ENCODE measurements at regions not wholly inside any gene's neighbourhood (a gene's known extent, or its start where the extent isn't known, plus 50 kb on each side); places are given as distances from the start of the nearest gene placed in this dataset.
"Not testable (repeated sequence)": the region's sequence is repeated elsewhere in the genome, so short reads cannot be mapped to it uniquely, and the experiment has no call there.

- H3K27ac ChIP-seq = no peak overlapping the region
- no peaks in the 10 kb centered on the region for H3K36me3 ChIP-seq (ENCODE audit: insufficient read depth, low read length)
- no peak for TF ChIP-seq EZH2 (IDR thresholded peaks at IDR 0.05)
- TF ChIP-seq FOXP2 (optimal IDR thresholded peaks at IDR 0.05; ENCODE audit: control extremely low read depth, extremely low read length, insufficient read depth) = no peak
- no peak for TF ChIP-seq POLR2AphosphoS5 (IDR thresholded peaks at IDR 0.05; ENCODE audit: borderline replicate concordance, low read depth, low read length)
- H3K4me3 ChIP-seq = no peak overlapping the region
- DNase-seq (ENCODE audit: low read depth, low spot score) = no peak
- no peaks in the 10 kb centered on the region for H3K9me3 ChIP-seq (ENCODE audit: low read depth, low read length)
- no peak overlapping the region for H3K9ac ChIP-seq (ENCODE audit: insufficient read length)
Observed at GRCh38 chr1:185540295-185540694, 193.9 kb upstream of the HMCN1 start.

GRCh38 chr1:185539277-185539943, 194.8 kb upstream of the HMCN1 start:
- H3K9ac ChIP-seq (ENCODE audit: insufficient read length) = no peak overlapping the region
- no peak for DNase-seq (ENCODE audit: low read depth, low spot score)
- H3K36me3 ChIP-seq (ENCODE audit: insufficient read depth, low read length) = no peaks in the 10 kb centered on the region
- H3K4me3 ChIP-seq = no peak overlapping the region
- TF ChIP-seq FOXP2 (optimal IDR thresholded peaks at IDR 0.05; ENCODE audit: control extremely low read depth, extremely low read length, insufficient read depth) (no peak), POLR2AphosphoS5 (IDR thresholded peaks at IDR 0.05; ENCODE audit: borderline replicate concordance, low read depth, low read length) (no peak), EZH2 (IDR thresholded peaks at IDR 0.05) (no peak)
- H3K9me3 ChIP-seq (ENCODE audit: low read depth, low read length) = no peaks in the 10 kb centered on the region
- no peak overlapping the region for H3K27ac ChIP-seq

GRCh38 chr1:185538309-185538898, 195.8 kb upstream of the HMCN1 start:
- DNase-seq (ENCODE audit: low read depth, low spot score); H3K9ac ChIP-seq (ENCODE audit: insufficient read length); H3K27ac ChIP-seq; H3K9me3 ChIP-seq (ENCODE audit: low read depth, low read length); H3K4me3 ChIP-seq; H3K36me3 ChIP-seq (ENCODE audit: insufficient read depth, low read length): not testable (repeated sequence)

GRCh38 chr1:185537596-185537995, 196.6 kb upstream of the HMCN1 start:
- no peak overlapping the region for H3K9ac ChIP-seq (ENCODE audit: insufficient read length)
- DNase-seq (ENCODE audit: low read depth, low spot score) = no peak
- no peak overlapping the region for H3K4me3 ChIP-seq
- no peaks in the 10 kb centered on the region for H3K36me3 ChIP-seq (ENCODE audit: insufficient read depth, low read length)
- H3K9me3 ChIP-seq (ENCODE audit: low read depth, low read length) = no peaks in the 10 kb centered on the region
- no peak for TF ChIP-seq POLR2AphosphoS5 (IDR thresholded peaks at IDR 0.05; ENCODE audit: borderline replicate concordance, low read depth, low read length)
- no peak for TF ChIP-seq EZH2 (IDR thresholded peaks at IDR 0.05)
- no peak for TF ChIP-seq FOXP2 (optimal IDR thresholded peaks at IDR 0.05; ENCODE audit: control extremely low read depth, extremely low read length, insufficient read depth)
- no peak overlapping the region for H3K27ac ChIP-seq

- TF ChIP-seq EZH2 (IDR thresholded peaks at IDR 0.05) = no peak
- TF ChIP-seq POLR2AphosphoS5 (IDR thresholded peaks at IDR 0.05; ENCODE audit: borderline replicate concordance, low read depth, low read length) = no peak
- TF ChIP-seq FOXP2 (optimal IDR thresholded peaks at IDR 0.05; ENCODE audit: control extremely low read depth, extremely low read length, insufficient read depth) = no peak
- Histone ChIP-seq H3K9me3 (ENCODE audit: low read depth, low read length) (no peaks in the 10 kb centered on the region), H3K27ac (no peak overlapping the region), H3K4me3 (no peak overlapping the region), H3K36me3 (ENCODE audit: insufficient read depth, low read length) (no peaks in the 10 kb centered on the region), H3K9ac (ENCODE audit: insufficient read length) (no peak overlapping the region)
- no peak for DNase-seq (ENCODE audit: low read depth, low spot score)
Observed at GRCh38 chr1:185536165-185536920, 197.8 kb upstream of the HMCN1 start.

- no peaks in the 10 kb centered on the region for H3K9me3 ChIP-seq (ENCODE audit: low read depth, low read length)
- peak overlapping the region; percentile 68; the same call in 1 of the 2 replicates for H3K27ac ChIP-seq
- H3K4me3 ChIP-seq = peak overlapping the region; percentile 62
- TF ChIP-seq FOXP2 (optimal IDR thresholded peaks at IDR 0.05; ENCODE audit: control extremely low read depth, extremely low read length, insufficient read depth) (no peak), POLR2AphosphoS5 (IDR thresholded peaks at IDR 0.05; ENCODE audit: borderline replicate concordance, low read depth, low read length) (no peak), EZH2 (IDR thresholded peaks at IDR 0.05) (no peak)
- no peak overlapping the region for H3K9ac ChIP-seq (ENCODE audit: insufficient read length)
- no peaks in the 10 kb centered on the region for H3K36me3 ChIP-seq (ENCODE audit: insufficient read depth, low read length)
- no peak for DNase-seq (ENCODE audit: low read depth, low spot score)
Observed at GRCh38 chr1:185535621-185536020, 198.6 kb upstream of the HMCN1 start.

GRCh38 chr1:185534801-185535200, 199.4 kb upstream of the HMCN1 start:
- no peak for TF ChIP-seq FOXP2 (optimal IDR thresholded peaks at IDR 0.05; ENCODE audit: control extremely low read depth, extremely low read length, insufficient read depth)
- TF ChIP-seq EZH2 (IDR thresholded peaks at IDR 0.05) = no peak
- TF ChIP-seq POLR2AphosphoS5 (IDR thresholded peaks at IDR 0.05; ENCODE audit: borderline replicate concordance, low read depth, low read length) = no peak
- Histone ChIP-seq H3K9me3 (ENCODE audit: low read depth, low read length) (no peaks in the 10 kb centered on the region), H3K9ac (ENCODE audit: insufficient read length) (no peak overlapping the region), H3K27ac (peak overlapping the region; percentile 68), H3K4me3 (peak overlapping the region; percentile 62), H3K36me3 (ENCODE audit: insufficient read depth, low read length) (no peaks in the 10 kb centered on the region)
- DNase-seq (ENCODE audit: low read depth, low spot score) = no peak

- peak overlapping the region; percentile 17; the same call in 1 of the 2 replicates for H3K27ac ChIP-seq
- DNase-seq (ENCODE audit: low read depth, low spot score) = no peak
- no peak overlapping the region for H3K4me3 ChIP-seq
- H3K9me3 ChIP-seq (ENCODE audit: low read depth, low read length) = no peaks in the 10 kb centered on the region
- TF ChIP-seq FOXP2 (optimal IDR thresholded peaks at IDR 0.05; ENCODE audit: control extremely low read depth, extremely low read length, insufficient read depth) (no peak), POLR2AphosphoS5 (IDR thresholded peaks at IDR 0.05; ENCODE audit: borderline replicate concordance, low read depth, low read length) (no peak), EZH2 (IDR thresholded peaks at IDR 0.05) (no peak)
- H3K36me3 ChIP-seq (ENCODE audit: insufficient read depth, low read length) = no peaks in the 10 kb centered on the region
- H3K9ac ChIP-seq (ENCODE audit: insufficient read length) = no peak overlapping the region
Observed at GRCh38 chr1:185533596-185533995, 200.6 kb upstream of the HMCN1 start.

All from SK-N-MC (cell line).